ENCODE measurements at regions not wholly inside any gene's neighbourhood (a gene's known extent, or its start where the extent isn't known, plus 50 kb on each side); places are given as distances from the start of the nearest gene placed in this dataset.
"Not testable (repeated sequence)": the region's sequence is repeated elsewhere in the genome, so short reads cannot be mapped to it uniquely, and the experiment has no call there.

DNA sequence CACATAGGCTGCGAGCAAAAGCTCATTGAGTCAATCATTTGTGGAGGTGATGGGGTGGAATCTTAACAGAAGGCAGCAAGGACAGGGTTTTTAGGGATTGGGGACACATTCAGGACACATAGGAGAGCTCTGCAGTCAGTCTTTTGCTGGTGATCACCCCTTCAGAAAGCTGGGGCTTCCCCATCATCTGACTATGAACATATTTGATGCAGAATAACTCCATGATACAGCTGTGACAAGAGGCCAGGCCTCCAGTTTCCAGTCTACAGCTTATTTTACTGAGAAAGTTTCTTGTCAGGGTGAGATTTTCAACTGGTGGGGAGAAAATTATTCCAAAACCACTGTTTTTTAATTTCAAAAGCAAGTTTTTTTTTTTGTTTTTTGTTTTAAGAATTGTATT, 134.2 kb downstream of the TMEM30B start:
- no peak for DNase-seq (ENCODE audit: low read depth)
- no peak overlapping the region for H3K4me3 ChIP-seq (ENCODE audit: low read length)
- TF ChIP-seq, protein P1, sequence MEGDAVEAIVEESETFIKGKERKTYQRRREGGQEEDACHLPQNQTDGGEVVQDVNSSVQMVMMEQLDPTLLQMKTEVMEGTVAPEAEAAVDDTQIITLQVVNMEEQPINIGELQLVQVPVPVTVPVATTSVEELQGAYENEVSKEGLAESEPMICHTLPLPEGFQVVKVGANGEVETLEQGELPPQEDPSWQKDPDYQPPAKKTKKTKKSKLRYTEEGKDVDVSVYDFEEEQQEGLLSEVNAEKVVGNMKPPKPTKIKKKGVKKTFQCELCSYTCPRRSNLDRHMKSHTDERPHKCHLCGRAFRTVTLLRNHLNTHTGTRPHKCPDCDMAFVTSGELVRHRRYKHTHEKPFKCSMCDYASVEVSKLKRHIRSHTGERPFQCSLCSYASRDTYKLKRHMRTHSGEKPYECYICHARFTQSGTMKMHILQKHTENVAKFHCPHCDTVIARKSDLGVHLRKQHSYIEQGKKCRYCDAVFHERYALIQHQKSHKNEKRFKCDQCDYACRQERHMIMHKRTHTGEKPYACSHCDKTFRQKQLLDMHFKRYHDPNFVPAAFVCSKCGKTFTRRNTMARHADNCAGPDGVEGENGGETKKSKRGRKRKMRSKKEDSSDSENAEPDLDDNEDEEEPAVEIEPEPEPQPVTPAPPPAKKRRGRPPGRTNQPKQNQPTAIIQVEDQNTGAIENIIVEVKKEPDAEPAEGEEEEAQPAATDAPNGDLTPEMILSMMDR (conservative IDR thresholded peaks at IDR 0.05; ENCODE audit: low read length), result no peak

DNA sequence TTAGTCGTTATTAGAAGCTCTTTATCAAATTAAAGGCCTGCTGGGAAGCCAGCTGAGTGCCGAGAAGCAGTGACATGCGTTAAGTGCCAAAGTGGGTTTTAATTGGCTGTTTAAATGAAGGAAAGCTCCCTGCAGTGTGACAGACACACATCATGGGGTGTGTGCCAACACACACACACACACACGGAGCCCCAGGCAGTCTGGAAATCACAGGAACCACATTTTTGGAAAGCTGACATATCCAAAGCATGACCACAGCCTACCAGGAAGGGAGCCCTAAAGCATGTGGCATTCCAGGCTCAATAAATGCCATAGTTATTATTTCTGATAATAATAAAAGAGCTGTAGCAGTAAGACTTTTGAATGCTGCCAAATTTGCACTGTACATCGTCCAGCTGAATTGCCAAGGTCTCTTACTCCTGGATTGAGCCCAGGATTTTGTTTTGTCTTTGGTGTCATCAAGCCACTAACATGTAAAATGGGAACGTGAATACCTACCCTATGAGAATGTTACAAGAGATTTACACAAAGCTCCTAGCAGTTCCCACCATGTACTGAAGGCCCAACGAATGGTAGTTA, 135.1 kb downstream of the TMEM30B start:
- TF ChIP-seq, protein P1 (conservative IDR thresholded peaks at IDR 0.05; ENCODE audit: low read length), result no peak
- no peak overlapping the region for H3K4me3 ChIP-seq (ENCODE audit: low read length)
- peak; percentile 94 for DNase-seq (ENCODE audit: low read depth)

DNA sequence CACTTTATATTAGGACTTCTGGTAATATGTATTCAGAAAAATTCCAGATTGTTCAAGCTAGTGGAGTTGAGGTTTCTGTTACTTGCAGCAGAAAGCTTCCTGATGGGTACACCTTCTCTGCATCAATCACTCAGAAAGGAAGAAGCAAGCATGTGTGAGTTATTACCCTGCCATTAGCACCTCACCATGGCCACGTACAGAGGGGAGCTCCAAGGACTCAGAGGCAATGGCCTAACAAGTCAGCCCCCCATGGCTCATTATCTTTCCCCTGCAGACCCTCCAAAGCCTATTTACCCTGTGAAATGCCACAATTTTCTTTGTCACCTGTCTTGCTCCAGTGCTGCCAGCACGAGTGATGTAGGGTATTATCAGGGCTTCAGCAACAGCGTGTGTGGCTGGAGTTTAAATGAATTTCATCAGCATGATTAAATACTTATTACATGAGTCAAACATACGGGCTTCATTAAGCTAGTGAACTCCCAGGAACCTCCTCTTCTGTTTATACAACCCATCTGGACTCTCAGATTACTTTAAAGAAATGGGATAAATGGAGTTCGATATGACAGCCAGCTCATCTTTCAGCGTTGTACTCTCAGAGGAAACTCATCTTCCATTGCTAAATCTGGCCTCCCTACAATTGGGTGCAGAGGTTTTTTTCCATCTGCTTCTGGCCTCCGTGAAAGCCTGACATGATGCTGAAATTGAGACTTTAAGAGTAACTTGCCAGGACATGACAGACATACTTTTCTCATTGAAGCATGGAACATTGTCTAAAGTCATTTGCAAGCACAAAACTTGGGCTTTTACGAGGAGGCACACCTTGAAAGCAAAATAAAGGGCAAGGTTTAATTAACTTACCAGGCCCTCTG, 135.9 kb downstream of the TMEM30B start:
- DNase-seq (ENCODE audit: low read depth), result peak; percentile 98
- no peak overlapping the region; the same call in 1 of the 2 replicates for H3K4me3 ChIP-seq (ENCODE audit: low read length)

DNA sequence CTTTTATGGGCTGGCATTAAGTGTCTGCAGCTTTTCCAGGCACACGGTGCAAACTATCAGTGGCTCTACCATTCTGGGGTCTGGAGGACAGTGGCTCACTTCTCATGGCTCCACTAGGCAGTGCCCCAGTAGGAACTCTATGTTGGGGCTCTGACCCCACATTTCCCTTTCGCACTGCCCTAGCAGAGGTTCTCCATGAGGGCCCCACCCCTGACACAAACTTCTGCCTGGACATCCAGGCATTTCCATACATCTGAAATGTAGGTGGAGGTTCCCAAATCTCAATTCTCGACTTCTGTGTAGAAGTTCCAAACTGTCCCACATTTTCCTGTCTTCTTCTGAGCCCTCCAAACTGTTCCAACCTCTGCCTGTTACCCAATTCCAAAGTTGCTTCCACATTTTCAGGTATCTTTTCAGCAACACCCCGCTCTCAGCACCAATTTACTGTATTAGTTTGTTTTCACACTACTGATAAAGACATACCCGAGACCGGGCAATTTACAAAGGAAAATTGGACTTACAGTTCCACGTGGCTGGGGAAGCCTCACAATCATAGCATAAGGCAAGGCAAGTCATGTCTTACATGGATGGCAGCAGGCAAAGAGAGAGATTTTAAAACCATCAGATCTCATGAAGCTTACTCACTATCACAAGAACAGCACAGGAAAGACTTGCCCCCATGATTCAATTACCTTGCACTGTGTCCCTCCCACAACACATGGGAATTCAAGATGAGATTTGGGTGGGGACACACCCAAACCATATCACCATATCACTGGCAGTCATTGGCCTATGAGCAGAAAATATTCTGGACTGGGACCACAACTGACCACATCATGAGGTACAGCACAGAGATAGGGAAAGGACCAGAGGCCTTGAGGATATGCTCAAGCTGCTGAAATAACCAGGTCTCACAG, 136.8 kb downstream of the TMEM30B start:
- DNase-seq (ENCODE audit: low read depth); H3K4me3 ChIP-seq (ENCODE audit: low read length): not testable (repeated sequence)

More for the DNA sequence above, 135.9 kb downstream of the TMEM30B start:
- TF ChIP-seq, protein P1 (conservative IDR thresholded peaks at IDR 0.05; ENCODE audit: low read length), result no peak; the same call in 1 of the 2 replicates

DNA sequence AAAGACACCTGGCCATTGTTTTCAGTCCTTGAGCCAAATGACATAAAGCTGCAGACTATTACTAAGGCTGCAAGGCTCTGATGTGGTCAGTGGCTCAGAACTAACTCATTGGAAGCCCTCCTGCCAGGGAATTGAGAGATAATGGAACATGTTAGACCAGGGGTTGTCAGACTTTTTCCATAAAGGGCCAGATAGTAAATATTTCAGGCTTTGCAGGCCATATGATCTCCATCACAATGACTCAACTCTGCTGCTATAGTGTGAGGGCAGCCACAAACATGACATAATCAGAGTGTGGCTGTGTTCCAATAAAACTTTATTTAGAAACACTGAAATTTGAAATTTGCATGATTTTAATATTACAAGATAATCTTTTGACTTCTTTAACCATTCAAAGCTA, 140.3 kb downstream of the TMEM30B start:
- H3K4me3 ChIP-seq (ENCODE audit: low read length), result no peak overlapping the region
- TF ChIP-seq, protein P1 (conservative IDR thresholded peaks at IDR 0.05; ENCODE audit: low read length), result no peak
- DNase-seq (ENCODE audit: low read depth), result peak; percentile 53

DNA sequence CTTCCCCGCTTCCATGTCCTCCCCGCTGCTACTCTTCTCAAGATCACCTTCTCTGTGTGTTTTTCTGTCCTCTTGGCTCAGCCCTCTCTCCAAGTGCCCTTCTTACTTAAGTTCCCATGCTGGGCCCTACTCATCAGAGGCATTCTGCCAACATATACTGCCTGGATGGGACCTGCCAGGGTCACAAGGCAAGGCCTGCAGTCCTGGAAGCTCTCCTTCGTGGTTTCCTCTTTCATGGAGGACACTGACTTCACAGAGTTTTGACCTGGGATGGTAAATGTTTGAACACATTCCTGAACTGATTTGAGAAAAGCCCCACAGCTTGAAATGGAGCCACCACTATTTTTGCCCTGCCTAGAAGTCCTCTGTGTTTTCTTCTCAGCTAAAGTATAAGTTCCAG, 140.9 kb downstream of the TMEM30B start:
- DNase-seq (ENCODE audit: low read depth), result no peak
- TF ChIP-seq, protein P1 (conservative IDR thresholded peaks at IDR 0.05; ENCODE audit: low read length), result no peak
- H3K4me3 ChIP-seq (ENCODE audit: low read length), result no peak overlapping the region

DNA sequence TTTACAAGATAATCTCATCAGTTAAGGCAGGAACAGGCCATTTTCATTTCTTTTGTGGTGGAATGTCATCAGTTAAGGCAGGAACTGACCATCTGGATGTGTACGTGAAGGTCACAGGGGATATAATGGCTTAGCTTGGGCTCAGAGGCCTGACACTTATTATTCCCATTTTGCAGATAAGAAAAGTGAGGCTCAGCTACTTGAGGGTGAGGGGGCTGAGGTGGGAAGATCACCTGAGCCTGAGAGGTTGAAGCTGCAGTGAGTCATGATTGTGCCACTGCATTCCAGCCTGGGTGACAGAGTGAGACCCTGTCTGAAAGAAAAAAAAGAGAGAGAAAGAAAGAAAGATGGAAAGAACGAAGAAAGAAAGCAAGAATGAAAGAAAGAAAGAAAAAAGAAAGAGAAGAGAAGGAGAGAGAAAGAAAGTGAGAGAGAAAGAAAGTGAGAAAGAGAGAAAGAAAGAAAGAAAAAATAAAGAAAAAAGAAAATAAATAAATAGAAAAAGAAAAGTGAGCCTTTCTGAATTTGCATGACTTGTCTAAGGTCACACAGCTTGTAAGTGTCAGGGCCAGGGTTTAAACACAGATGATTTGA, 142.0 kb downstream of the TMEM30B start:
- TF ChIP-seq, protein P1 (conservative IDR thresholded peaks at IDR 0.05; ENCODE audit: low read length), result no peak
- DNase-seq (ENCODE audit: low read depth), result no peak
- no peak overlapping the region for H3K4me3 ChIP-seq (ENCODE audit: low read length)
